GM19035 (cell line): ENCODE measurements at regions not wholly inside any gene's neighbourhood (a gene's known extent, or its start where the extent isn't known, plus 50 kb on each side); places are given as distances from the start of the nearest gene placed in this dataset.
"Not testable (repeated sequence)": the region's sequence is repeated elsewhere in the genome, so short reads cannot be mapped to it uniquely, and the experiment has no call there.

Experiments used
- ATAC-seq: cut with Tn5 transposase; IDR thresholded peaks from one replicate; pipeline ENCODE4 v1.9.1; 2021; ENCODE audit not compliant: unreplicated experiment

- not testable (repeated sequence) for ATAC-seq
These were observed 55.2 kb downstream of the GOLGA8B start for GRCh38 chr15:34528055-34528754.

GRCh38 chr15:34527641-34528040, 55.8 kb downstream of the GOLGA8B start:
- not testable (repeated sequence) for ATAC-seq

GRCh38 chr15:34523849-34524248, 59.6 kb downstream of the GOLGA8B start:
- not testable (repeated sequence) for ATAC-seq

- ATAC-seq: not testable (repeated sequence)
These were observed 60.9 kb downstream of the GOLGA8B start for GRCh38 chr15:34522601-34523000.

- not testable (repeated sequence) for ATAC-seq
These were observed 61.5 kb downstream of the GOLGA8B start for GRCh38 chr15:34521802-34522485.

GRCh38 chr15:34520566-34520965, 62.9 kb downstream of the GOLGA8B start:
- no peak for ATAC-seq

GRCh38 chr15:34520010-34520409, 63.4 kb downstream of the GOLGA8B start:
- not testable (repeated sequence) for ATAC-seq

GRCh38 chr15:34514251-34514670, 69.2 kb downstream of the GOLGA8B start:
- ATAC-seq: peak; percentile 58

GRCh38 chr15:34512628-34513027, 70.8 kb downstream of the GOLGA8B start:
- ATAC-seq: no peak

GRCh38 chr15:34501131-34501530, 63.5 kb upstream of the GOLGA8A start:
- no peak for ATAC-seq

- no peak for ATAC-seq
These were observed 58.8 kb upstream of the GOLGA8A start for GRCh38 chr15:34496207-34496995.

GRCh38 chr15:34495707-34496106, 58.1 kb upstream of the GOLGA8A start:
- ATAC-seq: not testable (repeated sequence)

- no peak for ATAC-seq
These were observed 56.4 kb upstream of the GOLGA8A start for GRCh38 chr15:34494084-34494399.

GRCh38 chr15:34493001-34493400, 55.4 kb upstream of the GOLGA8A start:
- ATAC-seq: no peak

GRCh38 chr15:34491488-34491887, 53.9 kb upstream of the GOLGA8A start:
- not testable (repeated sequence) for ATAC-seq

GRCh38 chr15:34490417-34491193, 53.0 kb upstream of the GOLGA8A start:
- ATAC-seq: no peak

GRCh38 chr15:34488973-34489959, 51.7 kb upstream of the GOLGA8A start:
- ATAC-seq: not testable (repeated sequence)
